Fibroblast of skin of abdomen (primary cell): ENCODE measurements at regions not wholly inside any gene's neighbourhood (a gene's known extent, or its start where the extent isn't known, plus 50 kb on each side); places are given as distances from the start of the nearest gene placed in this dataset.
A peak's percentile ranks its signal among the peaks of the same experiment; 100 is the strongest.

Experiments
- DNase-seq: peaks from one replicate; pipeline ENCODE4 v3.0.0-alpha.2; 2013

DNA sequence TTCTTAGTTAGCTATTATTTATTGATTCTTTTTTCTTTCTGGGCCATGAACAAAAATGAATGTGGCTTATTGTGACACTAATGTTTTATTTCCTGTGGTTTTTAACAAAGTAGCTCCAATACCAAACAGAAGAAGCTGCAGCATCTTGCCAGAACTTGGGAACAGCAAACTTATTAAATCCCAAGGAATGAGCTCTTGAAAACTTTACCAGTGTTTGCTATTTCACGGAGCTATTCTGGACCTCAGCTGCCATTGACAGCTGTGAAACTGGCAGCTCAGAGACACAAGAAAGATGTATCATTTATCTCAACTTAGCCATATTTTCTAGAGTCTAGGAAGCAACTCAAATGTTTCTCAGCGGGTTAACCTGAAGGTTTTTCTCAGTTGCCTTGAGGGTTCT, 91.0 kb upstream of the NEUROD1 start:
- DNase-seq, result no peak

- DNase-seq, result no peak
Observed at GRCh38 chr2:181772334-181772733, 92.0 kb upstream of the NEUROD1 start.

DNA sequence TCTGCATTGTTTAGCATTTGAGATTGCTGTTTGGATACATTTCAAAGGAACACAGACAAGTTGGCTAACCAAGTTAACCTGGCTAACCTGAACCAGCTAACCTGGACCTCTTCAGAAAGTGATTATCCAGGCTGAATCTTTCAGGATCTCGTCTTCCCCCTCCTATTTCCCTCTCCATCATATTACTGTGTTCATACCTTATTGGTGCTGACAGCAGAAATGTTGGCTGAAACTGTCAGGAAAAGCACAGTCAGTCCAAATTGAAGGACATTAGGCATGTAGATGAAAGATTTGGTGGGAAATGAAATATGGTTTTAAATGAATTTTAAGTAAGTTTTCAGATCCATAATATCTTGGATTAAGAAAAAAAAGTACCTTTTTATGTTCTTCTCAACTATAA, 92.5 kb upstream of the NEUROD1 start:
- no peak for DNase-seq

- peak; percentile 57 for DNase-seq
Observed at GRCh38 chr2:181774685-181775084, 94.4 kb upstream of the NEUROD1 start.

DNA sequence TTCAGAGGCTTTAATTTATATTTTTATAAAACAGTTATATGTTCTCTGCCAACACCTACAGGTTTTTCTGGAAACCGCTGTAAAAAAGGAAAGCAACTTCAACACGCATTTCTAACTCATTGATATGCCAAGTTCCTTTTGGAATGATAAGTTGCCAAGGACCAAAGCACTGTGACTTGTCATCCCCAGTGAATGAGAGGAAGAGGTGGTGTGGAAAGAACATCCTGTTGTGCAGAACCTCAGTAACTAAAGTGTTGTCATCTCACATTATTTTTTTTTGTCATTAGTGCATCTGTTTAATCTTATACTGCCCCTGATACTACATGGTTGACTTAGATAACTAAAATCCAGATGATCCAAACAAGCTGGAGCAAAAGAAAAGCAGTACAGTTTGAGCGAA, 96.0 kb upstream of the NEUROD1 start:
- DNase-seq, result no peak

DNA sequence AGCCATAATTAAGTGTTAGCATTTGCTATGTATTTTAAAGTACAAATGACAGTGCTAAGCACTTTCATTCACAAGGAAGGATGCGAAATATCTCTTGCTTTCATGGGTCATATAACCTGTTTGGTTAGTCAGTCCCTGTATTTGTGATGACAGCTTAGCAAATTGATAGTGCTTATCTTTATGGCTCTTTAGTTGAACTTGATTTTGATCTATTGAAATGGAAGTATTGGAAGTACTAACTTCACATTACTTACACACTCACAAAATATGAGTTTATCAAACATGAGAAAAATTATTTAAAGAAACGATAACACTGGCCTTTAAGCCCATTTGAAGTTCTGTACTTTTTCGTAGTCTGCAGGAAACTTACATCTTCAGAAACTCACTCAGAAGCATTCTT, 97.4 kb upstream of the NEUROD1 start:
- no peak for DNase-seq

DNA sequence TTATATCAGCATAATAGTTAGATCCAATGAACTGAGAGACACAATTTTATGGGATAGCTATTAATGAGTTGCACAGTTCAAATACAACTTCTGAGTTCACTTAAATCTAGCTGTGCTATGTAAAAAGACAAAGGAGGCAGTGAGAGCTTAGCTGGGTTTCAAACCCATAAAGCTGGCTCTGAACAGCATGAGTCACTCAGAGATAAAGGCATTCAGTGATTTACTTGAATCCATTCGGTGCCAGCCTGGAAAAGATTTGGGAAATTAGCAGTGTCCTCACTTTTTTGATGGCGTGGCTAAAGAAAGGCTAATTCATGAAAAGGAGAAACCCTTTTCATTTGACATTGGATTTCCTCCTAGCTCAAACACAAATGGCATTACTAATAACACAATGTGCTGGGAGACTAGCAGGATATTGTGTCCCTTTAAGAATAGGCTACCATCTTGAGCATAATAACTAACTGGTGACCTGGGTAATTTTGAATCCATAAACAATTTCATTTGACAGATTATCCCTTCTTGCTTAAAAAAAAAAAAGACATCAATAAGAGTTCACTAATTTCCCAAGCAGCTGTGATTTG, 98.4 kb upstream of the NEUROD1 start:
- DNase-seq, result no peak

GRCh38 chr2:181779288-181780021, 99.1 kb upstream of the NEUROD1 start:
- DNase-seq, result peak; percentile 83

DNA sequence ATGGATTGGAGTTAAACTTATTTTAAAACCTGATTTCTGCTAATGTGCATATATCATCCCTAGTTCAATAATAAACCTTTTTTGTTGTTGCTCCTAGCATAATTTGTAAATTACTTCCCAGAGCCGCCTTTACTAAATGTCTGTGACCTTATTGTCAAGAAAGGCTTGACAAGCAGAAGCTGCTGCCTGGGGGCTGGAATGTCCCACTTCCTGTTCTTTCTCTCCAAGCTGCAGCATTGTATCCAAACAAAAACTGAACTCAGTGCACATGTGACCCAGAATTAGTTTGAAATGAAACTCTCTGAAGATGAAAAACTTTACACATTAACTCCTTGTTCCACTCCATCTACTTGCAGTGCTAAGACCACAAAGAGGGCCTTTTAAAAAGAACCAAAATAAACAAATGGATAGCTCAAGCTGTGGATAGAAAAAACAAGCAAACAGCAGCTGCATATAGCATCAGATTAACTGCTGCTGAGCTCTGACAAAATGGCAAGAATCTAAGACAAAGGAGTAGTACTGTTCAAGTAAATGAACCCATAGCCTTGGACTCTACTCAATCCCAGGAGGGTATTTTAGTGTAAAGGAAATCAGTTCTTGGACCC, 99.8 kb upstream of the NEUROD1 start:
- no peak for DNase-seq

- no peak for DNase-seq
Observed at GRCh38 chr2:181780657-181781056, 100.3 kb upstream of the NEUROD1 start.

DNA sequence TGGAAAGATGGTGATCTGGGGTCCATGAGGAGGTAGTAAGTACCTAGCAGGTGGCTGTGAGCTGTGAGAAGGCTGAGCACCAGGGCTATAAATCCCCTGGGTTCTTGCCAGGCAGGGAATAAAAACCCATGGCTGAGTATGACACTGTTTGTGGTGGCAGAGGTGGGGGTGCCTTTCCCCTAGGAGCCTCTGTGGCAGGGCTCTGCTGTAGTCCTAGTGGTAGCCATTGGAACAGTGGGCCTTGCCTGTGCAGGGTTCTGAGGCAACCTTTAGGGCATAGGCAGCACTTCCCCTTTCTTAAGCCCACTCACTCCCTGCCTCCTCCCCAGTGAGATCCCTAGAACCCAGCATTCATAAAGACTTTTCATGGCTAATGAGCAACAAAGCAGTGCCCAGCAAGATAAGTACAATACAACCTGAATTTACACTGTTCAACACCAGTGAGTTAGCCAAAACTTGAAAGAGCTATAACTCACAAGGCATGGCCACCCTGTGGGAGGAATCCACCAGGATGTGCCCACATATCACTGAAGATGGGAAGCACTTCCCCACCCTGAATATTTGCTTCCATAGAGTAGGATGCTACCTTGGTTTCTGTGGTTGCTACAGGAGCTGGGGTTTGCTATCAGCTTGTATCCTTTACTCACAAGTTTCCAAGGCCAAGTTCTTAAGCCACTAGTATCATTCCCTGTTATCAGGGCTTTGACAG, 100.9 kb upstream of the NEUROD1 start:
- DNase-seq, result no peak

GRCh38 chr2:181782660-181783059, 102.3 kb upstream of the NEUROD1 start:
- no peak for DNase-seq

DNA sequence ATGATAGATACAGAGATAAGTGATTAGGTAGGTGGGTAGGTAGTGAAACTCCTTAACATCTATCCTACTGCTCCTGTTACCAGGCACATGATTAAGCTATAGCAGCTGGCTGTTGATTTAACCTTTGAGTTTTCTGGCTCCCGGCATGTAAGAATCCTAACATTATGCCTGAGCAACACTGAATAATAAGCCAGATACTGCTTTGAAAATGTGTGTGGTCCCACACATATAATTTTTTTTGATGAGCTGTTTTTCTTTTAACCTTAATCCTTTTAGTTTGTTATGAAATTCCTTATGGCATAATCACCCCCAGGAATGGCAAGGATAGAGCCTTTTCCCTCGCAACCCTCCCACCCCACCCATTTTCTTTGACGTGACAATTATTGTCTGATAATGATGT, 104.2 kb upstream of the NEUROD1 start:
- DNase-seq, result peak; percentile 69

GRCh38 chr2:181785691-181786344, 105.5 kb upstream of the NEUROD1 start:
- peak; percentile 74 for DNase-seq

GRCh38 chr2:181786371-181787228, 104.9 kb upstream of the ITPRID2 start:
- DNase-seq, result no peak

GRCh38 chr2:181787310-181788048, 104.1 kb upstream of the ITPRID2 start:
- no peak for DNase-seq

- peak; percentile 32 for DNase-seq
Observed at GRCh38 chr2:181788897-181789555, 102.5 kb upstream of the ITPRID2 start.

- no peak for DNase-seq
Observed at GRCh38 chr2:181789827-181790448, 101.6 kb upstream of the ITPRID2 start.

- peak; percentile 97 for DNase-seq
Observed at GRCh38 chr2:181790716-181791649, 100.5 kb upstream of the ITPRID2 start.
